GM18861 (cell line): ENCODE measurements at regions not wholly inside any gene's neighbourhood (a gene's known extent, or its start where the extent isn't known, plus 50 kb on each side); places are given as distances from the start of the nearest gene placed in this dataset.

ENCODE experiments used
- ATAC-seq: cut with Tn5 transposase; IDR thresholded peaks from one replicate; pipeline ENCODE4 v1.9.1; 2021; ENCODE audit not compliant: unreplicated experiment

GRCh38 chr3:88535563-88535962 is 385.8 kb downstream of the C3orf38 start:
- ATAC-seq: no peak

GRCh38 chr3:88542916-88543315 is 393.2 kb downstream of the C3orf38 start:
- ATAC-seq: no peak

GRCh38 chr3:88572450-88572849 is 422.7 kb downstream of the C3orf38 start:
- ATAC-seq: no peak

GRCh38 chr3:88573472-88573871 is 423.7 kb downstream of the C3orf38 start:
- ATAC-seq: no peak

GRCh38 chr3:88574146-88574545 is 424.4 kb downstream of the C3orf38 start:
- ATAC-seq: no peak

- no peak for ATAC-seq
Measured at GRCh38 chr3:88584451-88584850, 434.7 kb downstream of the C3orf38 start.

GRCh38 chr3:88586121-88586640 is 436.4 kb downstream of the C3orf38 start:
- ATAC-seq: no peak

- ATAC-seq: no peak
Measured at GRCh38 chr3:88589138-88589537, 439.4 kb downstream of the C3orf38 start.

GRCh38 chr3:88595026-88595425 is 445.3 kb downstream of the C3orf38 start:
- no peak for ATAC-seq

GRCh38 chr3:88596451-88596850 is 446.7 kb downstream of the C3orf38 start:
- no peak for ATAC-seq

GRCh38 chr3:88610820-88611219 is 461.1 kb downstream of the C3orf38 start:
- no peak for ATAC-seq

- ATAC-seq: no peak
Measured at GRCh38 chr3:88611826-88612326, 462.1 kb downstream of the C3orf38 start.

- ATAC-seq: no peak
Measured at GRCh38 chr3:88616413-88616812, 466.7 kb downstream of the C3orf38 start.

GRCh38 chr3:88617283-88617682 is 467.5 kb downstream of the C3orf38 start:
- ATAC-seq: no peak

GRCh38 chr3:88618021-88618645 is 468.4 kb downstream of the C3orf38 start:
- no peak for ATAC-seq

- no peak for ATAC-seq
Measured at GRCh38 chr3:88621586-88621985, 471.8 kb downstream of the C3orf38 start.

GRCh38 chr3:88623709-88624108 is 473.9 kb downstream of the C3orf38 start:
- no peak for ATAC-seq

- ATAC-seq: no peak
Measured at GRCh38 chr3:88626456-88627120, 476.8 kb downstream of the C3orf38 start.

- ATAC-seq: no peak
Measured at GRCh38 chr3:88628901-88629300, 478.5 kb upstream of the EPHA3 start.

- ATAC-seq: no peak
Measured at GRCh38 chr3:88632226-88632625, 475.2 kb upstream of the EPHA3 start.

- ATAC-seq: no peak
Measured at GRCh38 chr3:88640581-88640980, 466.8 kb upstream of the EPHA3 start.

GRCh38 chr3:88641033-88641604 is 466.3 kb upstream of the EPHA3 start:
- ATAC-seq: no peak
